NCI-H2227 treated with DMSO at 0.1 percent for 48 hours (cell line): ENCODE measurements at regions not wholly inside any gene's neighbourhood (a gene's known extent, or its start where the extent isn't known, plus 50 kb on each side); places are given as distances from the start of the nearest gene placed in this dataset.

Experiments
- DNase-seq: peaks from one replicate; lab custom pipeline; 2025; lab: John Stamatoyannopoulos, UW

DNA sequence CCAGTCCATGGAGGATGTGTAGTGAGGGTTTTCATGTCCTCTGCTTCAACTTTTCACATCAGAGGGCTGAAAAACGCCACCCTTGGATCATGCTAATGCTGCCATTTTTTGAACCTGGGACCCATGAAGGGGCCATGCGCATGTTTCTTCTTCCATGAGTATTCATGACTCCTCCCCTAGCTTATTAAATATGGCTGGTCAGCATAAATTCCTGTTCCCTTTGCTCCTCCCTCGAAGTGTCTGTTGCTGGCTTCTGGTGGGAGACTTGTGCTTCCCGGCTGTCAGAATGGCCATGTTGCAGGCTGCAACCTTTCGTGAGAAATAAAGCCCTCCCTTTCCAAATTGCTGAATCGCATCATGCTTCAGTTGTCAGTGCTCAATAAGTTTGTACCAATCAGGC is 711.2 kb upstream of the KIRREL3 start:
- no peak for DNase-seq

DNA sequence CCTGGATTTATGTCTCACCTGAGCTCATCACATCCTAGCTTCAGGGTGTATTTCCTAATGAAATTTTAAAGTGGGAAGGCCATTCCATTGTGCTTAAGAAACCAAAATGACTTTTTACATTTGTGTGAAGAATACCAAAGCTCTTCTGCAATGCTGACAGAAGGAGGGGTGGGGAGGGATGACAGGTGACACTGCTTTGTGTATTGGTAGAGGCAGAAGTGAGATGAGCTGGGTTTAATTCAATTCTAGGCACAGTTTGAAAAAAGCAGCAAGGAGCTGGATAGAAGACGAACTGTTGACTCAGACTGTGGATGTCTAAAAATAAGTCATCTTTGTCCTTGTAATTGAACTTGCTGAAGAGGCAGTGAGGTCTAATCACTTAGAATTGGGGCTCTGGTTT is 710.3 kb upstream of the KIRREL3 start:
- no peak for DNase-seq

DNA sequence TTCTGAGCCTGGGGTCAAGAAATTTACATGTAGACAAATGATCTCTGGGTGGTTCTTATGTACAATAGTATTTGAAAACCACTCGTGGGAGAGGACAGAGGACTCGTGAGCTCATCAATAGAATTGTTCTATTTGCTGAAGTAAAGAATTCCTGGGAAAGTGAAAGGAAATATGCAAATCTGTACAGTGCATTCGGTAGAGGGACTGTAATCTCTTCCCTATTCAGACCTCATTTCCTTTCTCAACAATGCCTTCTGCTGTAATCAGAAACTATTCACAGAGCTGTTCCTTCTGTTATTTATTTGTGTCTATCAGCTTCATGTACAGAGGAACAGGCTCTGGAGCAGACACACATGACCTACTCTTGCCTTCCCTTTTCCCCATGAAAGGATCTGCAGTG is 709.4 kb upstream of the KIRREL3 start:
- DNase-seq, result no peak

DNA sequence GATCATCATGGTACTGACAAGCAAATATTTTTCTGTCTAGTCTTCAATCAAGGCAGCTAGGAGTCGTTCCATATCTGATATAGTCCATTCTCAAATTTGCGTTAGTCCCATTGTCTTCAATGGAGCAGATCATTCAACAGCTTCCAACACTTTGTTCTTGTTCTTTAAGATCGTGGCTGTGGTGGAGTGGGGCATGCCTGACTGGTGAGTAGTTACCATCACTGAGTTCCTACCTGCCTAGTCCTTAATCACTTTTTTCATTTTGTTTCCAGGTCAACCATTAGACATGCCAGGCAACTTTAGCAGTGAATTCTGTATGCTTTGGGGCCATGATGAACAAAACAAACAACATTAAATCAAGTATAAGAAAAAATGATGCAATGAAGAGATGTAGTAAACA is 693.1 kb upstream of the KIRREL3 start:
- DNase-seq, result no peak

DNA sequence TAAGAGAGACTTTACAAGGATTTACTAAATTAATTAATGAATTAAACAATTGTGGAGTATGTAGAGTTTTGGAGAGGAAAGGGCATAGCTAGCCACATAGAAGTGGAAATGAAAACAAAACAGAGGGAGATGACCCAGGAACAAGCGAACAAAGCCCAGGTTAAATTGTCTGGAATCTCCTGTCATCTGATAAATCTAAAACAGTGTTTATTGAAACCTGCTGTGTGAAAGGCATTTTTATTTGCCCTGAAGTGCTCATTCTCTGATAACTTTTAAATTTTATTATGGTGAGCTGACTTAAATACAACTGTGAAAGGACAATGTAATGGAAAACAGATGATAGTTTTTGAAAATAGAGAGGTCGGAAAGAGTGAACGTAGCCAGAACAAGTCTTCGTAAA is 682.8 kb upstream of the KIRREL3 start:
- DNase-seq, result no peak

DNA sequence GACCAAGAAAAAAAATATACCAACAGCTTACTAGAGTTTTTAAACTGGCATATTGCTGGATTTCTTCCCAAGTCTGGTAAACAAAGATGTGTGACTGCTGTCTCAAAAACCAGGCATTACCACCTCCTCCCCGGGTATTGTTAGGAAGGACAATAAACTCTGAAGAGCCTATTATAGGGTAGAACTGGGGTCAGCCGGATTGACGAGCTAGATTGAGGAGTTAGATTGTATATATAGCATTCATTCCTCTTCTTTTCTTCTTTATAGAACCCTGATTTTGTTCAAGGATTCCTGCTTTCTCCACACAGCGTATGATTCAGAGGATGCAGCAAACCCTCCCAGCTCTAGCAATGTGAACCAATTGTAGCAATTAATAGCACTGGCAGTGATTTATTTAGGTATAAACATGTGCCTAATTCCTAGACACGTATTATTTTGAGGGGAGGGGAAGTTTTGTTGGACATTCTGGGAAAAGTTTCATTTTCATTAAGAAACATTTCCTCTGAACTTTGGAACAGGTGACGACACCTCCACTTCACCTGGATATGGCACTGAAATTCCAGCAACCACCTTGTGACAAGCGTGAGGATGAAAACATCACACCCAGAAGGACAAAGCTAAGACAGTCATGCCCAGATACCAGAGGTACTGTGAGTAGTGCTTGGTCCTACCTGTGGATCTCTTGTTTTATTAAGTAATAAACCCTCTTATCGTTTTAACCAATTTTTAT is 679.4 kb upstream of the KIRREL3 start:
- no peak for DNase-seq

DNA sequence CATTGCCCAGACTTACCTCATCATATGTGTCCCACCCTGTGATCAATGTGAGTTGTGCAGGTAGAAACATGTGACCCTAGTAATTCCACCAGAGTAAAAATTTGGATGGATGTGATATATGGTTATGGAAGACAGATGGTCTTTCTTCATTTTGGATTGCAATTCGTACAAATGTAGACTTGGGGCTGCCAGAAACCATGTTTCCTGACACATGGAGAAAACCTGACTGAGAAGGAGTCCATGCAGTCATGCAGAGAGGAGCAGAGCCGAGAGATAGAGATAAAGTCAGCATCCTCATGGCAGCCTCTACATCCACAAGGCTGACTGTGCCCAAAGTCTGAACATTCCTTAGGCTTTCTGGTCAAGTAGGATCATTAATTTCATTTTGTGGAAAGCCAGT is 678.1 kb upstream of the KIRREL3 start:
- DNase-seq, result no peak

DNA sequence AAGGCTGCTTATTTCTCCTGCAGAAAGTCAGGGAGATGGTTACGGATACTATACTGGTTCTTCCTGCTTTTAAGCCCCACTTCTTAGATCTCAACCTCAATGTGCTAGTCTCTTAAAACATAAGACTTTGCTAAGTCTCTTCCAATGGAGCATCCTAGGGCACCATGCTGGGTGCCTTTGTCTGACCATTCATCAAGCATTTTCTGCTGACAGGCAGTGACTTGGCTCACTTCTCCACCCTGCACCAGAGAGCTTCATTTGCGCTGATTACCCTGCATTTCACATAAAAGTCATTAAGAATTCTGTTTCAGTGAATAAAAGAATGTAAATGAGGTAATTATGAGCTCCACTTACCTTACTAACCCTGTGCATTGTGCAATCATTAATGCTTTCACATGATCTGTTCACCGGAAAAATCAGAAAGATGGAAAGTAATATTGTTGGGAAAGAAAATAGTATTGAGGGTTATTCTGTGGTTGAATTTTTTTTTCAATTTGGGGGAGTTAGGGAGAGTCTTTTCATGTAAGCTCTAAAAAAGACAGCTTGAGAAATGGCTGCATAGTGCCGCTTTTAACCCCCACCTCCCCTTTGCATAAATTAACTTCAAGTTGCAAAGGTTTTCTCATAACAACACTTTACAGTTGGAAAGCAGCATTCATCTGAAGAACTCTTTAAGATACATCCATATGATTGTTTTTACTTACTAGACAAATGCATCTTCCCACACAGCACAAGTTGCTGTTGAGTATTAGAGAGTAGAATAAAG is 677.3 kb upstream of the KIRREL3 start:
- DNase-seq, result no peak

DNA sequence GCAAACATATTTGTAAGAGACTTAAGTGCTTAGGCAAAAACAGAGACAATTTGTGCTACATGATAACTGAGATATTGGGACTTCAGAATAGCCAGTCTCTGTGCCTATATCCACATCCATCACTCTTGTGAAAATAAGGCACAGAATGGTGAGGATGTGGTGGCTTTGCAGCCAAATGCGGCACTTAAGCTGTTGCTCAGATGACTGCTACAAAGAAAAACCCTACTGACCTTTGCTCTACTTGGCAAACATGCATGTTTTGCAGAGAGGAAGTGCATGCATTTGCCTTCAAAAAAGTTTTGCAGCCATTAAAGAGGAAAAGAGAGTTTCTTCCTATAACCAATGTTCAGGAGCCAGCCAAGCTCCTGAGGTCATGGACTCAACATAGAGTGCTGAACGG is 675.0 kb upstream of the KIRREL3 start:
- no peak for DNase-seq

DNA sequence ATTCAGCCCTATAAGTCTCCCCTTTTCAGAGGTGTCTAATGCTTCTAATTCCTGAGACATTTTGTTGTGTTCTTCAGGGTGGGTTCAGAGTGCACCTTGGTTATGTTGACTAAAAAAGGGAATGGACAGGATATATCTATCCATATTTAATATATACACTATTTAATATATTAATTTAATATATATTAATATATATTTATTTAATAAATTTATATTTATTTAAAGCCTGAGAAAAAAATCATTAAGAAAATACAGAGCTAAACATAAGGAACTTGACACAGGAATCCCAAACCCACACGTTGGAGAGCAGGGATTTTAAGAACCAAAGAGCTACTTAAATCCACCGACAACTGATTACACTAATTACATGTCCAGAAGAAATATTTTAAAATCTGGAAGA is 674.2 kb upstream of the KIRREL3 start:
- no peak for DNase-seq

DNA sequence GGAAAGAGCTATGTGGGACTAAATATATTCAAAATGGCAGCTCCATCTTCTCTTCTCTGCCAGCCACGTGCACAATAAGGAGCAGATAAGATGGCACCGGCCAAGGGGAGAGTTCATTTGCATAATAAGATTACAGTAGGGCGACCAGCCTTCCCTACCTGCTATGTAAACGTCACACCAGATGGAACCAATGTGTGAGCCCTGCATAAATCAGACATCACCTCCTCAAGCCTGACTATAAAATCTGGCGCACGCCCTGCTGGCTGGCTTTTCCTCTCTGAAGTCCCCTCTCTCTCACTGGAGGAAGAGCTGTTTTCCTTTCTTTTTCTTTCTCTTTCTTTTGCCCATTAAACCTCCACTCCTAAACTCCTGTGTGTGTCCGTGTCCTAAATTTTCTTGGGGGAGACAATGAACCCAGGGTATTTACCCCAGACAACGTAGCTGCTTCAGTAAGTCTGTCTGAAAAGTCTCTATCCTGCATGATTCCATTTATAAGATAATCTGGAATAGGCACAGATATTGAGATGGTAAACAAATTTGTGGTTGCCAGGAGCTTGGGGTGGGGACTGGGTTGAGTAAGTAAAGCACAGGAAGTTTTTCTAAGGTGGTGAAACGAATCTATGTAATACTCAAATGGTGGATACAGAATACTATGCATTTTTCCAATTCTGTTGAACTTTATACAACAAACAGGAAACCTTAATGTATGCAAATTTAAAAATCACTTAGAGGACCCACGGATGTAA is 670.0 kb upstream of the KIRREL3 start:
- DNase-seq, result no peak

DNA sequence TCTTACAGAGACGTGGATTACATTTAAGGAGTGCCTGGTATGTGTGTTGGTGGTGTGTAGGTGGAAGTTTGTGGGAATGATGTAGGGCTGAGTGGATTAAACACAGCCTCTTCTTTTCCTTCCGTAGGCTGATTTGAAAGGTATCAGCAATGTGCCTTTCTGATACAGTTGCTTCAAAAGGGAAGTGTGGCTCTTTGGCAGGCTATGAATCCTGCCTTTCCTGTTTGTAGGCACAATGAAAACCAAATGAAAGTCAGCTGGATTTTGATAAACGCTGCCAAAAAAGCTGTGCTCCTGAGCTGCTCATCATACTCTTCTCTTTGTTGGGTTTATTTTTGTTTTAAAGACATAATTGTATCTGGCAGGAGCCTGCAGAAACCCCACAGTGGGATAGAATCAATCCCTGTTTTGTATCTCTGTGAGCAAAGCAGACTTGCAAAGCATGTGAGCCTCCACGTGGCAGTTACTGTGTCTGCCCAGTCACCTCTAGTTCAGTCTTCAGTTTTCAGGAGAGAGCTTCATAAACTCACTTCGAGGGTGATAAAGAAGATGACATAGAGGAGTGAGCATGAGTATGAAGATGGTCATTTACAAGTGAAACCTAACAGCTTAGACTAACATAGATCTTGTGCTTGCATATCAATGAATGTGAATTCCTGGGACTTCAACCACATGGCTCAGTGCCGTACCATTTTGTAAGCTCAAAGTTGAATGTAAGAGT is 655.7 kb upstream of the KIRREL3 start:
- no peak for DNase-seq

DNA sequence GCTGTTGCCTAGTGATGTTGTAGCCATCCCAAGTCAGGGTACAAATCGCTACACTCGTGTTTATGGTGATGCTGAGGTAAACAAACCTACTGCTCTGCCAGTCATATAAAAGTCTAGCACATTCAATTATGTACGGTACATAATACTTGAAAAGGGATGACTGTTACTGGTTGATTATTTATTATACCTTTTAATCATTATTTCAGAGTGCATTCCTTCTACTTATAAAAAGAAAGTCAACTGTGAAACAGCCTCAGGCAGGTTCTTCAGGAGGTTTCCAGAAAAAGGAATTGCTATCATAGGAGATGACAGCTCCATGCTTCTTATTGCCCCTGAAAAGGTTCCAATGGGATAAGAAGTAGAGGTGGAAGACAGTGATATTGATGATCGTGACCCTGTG is 652.5 kb upstream of the KIRREL3 start:
- DNase-seq, result no peak

DNA sequence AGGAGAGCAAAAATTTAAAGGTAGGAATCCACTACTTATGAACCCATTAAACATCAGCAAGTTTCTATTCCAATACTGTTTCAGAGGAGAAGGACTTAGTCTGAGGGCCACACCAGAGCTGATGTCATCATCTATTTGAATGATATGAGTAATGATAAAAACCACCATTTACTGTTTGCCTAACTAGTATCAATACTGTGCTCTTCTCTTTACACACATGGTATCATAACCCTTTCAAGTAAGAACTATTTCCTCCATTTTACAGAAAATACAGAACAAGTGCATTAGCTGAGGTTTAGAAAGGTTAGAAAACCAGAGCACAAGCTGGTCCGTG is 651.3 kb upstream of the KIRREL3 start:
- no peak for DNase-seq

DNA sequence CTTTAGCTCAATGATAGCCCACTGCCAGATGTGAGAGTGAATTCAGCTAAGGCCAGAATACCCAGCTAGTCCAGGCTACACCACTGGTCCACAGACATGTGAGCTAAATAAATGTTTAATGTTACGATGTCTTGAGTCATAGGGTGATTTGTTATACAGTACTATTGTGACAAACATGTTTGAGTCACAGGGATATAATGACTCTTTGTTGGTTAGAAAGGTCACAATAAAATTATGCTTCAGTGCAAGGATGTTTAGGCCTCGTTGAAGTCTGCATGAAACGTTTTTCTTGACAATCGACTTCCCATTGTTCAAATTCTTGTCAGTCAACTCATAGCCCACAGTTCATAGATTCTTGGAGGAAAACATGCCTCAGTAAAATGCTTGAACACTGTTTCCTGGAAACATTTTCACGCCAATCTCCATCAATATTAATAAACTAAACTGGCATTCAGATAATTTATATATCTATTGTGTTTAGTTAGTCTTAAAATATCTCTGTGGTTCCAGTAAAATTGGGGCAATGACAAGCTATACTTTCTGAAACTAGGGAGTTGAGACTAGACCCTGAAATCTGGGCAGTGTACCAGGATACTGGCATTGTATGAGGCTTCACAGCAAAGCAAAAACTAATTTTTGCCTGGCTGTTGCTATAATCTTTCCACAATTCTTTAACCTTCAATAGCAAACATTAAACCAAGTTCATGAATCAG is 650.8 kb upstream of the KIRREL3 start:
- no peak for DNase-seq

DNA sequence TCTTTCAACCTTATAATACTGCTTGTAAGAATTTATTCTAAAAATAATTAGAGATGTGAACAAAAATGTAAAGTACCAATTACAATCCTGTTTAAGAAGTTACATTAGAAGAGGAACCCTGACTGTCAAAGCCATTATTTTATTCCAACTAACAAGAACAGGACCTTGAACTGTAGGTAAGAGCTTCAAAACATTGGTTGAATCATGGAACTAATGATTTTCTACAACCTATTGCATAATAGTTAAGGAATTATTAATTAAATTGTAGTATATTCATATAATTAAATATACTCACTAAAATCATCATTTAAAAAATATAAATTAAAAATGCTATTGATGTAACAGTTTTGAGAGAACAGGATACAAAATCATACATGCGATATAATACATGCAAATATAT is 649.4 kb upstream of the KIRREL3 start:
- DNase-seq, result no peak

DNA sequence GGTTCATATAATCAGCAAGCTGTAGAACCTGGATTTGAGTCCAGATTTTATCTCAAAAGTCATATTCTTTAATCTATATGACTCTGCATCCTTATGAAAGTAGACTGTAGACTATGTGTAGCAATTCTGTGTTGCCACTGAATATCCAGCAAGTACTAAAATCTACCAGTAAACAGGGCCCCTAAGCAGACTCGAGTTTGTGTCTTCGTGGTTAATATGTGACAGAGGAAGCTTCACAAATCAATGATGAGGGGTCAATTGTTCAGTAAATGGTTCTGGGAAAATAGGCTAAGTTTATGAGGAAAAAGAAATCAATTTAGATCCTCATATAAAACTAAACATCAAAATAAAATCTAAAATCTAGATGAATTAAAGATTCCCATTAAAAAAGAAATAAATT is 648.5 kb upstream of the KIRREL3 start:
- no peak for DNase-seq

DNA sequence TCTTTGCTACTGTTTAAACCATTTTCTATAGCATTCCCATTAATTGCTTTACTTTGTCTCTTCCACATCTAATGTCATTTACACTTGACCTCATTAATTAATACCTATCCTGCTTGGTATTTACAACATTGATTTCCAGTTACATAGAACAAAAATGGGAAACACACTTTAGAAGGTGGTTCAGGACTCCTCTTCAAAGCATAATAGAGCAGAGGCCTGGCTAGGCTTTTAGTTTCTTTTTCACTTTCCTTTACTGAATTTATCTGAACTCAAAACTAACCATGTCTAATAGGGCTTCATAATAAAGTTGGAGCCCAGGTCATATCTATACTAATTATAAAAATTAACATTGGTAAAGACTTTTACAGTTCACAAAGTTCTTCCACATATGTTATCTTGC is 648.0 kb upstream of the KIRREL3 start:
- no peak for DNase-seq

DNA sequence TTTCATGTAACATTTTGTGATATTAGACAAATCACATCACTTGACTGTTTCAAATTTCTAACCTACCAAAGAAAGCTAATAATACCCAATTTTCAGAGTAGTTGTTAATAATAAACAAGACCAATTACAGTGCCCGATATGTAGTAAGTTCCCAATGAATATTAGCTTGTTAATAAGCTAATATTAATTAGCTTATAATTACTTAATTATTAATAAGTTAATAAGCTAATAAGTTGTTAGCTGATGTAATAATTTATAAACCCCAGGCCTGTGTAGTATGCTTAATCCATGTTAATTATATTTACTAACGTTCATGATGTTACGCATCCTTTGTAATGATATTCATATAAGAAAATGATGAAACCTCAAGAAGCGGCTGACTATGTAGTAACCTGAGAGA is 643.8 kb upstream of the KIRREL3 start:
- DNase-seq, result no peak

DNA sequence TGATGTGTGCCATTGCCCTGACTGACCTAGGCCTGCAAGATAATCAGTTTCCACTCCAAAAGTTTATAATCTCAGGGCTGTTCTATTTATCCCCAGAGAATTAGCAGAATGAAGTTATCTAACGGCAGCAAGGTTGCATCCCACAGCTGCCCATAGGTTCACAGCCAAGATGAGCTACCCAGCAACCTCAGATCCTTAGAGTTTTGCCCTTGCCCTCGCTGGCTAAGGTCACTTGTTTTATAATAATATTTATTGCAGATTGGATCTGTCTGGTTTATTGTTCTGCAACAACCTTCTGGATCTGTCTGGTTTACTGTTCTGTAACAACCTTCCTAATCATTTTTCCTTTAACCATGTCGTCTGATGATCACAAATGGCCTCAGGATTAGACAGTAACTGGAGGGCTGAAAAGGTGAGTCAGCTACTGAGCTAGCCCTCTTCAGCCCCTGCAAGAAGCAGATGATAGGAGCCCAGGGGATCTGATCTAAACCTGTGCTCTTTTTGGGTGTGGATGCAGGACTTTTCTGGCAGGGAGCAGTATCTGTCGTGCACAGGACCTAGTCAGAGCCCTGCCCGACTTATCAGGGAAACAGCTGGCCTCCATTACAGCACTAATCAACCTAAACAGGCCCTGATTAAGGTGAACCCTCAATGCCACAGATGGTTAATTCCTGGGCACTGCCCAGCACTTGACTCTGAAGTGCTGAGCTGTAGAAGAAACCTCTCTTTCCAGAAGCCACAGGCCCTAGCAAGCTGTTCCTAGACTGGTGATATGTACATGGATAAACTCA is 642.9 kb upstream of the KIRREL3 start:
- DNase-seq, result no peak
